ENCODE measurements at regions not wholly inside any gene's neighbourhood (a gene's known extent, or its start where the extent isn't known, plus 50 kb on each side); places are given as distances from the start of the nearest gene placed in this dataset.

DNA sequence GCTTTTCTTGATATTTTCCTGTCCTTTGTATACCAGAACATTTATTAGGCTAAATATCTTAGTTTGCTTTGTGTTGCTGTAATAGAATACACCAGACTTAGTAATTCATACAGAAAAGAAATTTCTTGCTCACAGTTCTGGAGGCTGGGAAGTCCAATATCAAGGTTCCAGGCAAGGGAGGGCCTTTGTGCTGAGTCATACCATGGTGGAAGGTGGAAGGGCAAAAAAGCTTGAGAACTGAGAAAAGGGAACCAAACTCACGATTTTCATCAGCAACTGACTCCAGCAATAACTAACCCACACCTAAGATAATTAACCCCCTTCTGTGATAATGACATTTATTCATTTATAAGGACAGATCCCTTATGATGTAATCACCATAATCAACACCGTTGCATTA lies 496.9 kb upstream of the SUCLG2 start:
- FAIRE-seq: no peak
- H3K79me2 ChIP-seq (ENCODE audit: control insufficient read depth in 1 of 2, insufficient read depth in 2 of 2, low read length in 2 of 2): no peaks in the 10 kb centered on the region
- no peak overlapping the region for H3K14ac ChIP-seq (ENCODE audit: insufficient read length)
- no peaks in the 10 kb centered on the region; a peak in 1 of 7 replicates for H3K4me1 ChIP-seq (replicated peaks in 1 of 4; ENCODE audit: control insufficient read depth in 3 of 4, insufficient read depth in 4 of 4, low read length in 3 of 4)
- peaks cover 0 to 1% (median 0%) of the 10 kb centered on the region in 4 experiments; a peak in 1 of 7 replicates for H3K27me3 ChIP-seq (replicated peaks in 1 of 4; ENCODE audit: control insufficient read depth in 3 of 4, extremely low read depth in 1 of 4, insufficient read depth in 3 of 4, low read length in 3 of 4)
- H3K9ac ChIP-seq (replicated peaks in 1 of 4; ENCODE audit: extremely low read depth in 1 of 4, low read depth in 3 of 4, low read length in 3 of 4): no peak overlapping the region
- no peak overlapping the region for H3K56ac ChIP-seq (replicated peaks; ENCODE audit: insufficient read length, low read depth, low read length)
- H2BK5ac ChIP-seq (ENCODE audit: low read depth, low read length): no peak overlapping the region
- no peak overlapping the region for H2BK120ac ChIP-seq (replicated peaks; ENCODE audit: low read depth, low read length)
- WGBS, 2 experiments (ENCODE audit: extremely low coverage in 1 of 2, insufficient coverage in 1 of 2, insufficient read length in 1 of 2, insufficient replicate concordance in 2 of 2, low coverage in 1 of 2, low lambda C conversion rate in 2 of 2, missing lambda C conversion rate in 1 of 2): 88% methylated on average over 2 of the region's 2 CpGs; no CpG with 5 or more reads in 1 of the 2 experiments
- H4K8ac ChIP-seq (ENCODE audit: extremely low read depth, insufficient read depth, low read length): no peak overlapping the region
- no peak for DNase-seq (ENCODE audit: low read depth in 1 of 2, low spot score in 2 of 2)
- no peaks in the 10 kb centered on the region for H3K36me3 ChIP-seq (ENCODE audit: control insufficient read depth in 2 of 4, insufficient read depth in 4 of 4, low read length in 3 of 4)
- no peak overlapping the region for H3K4me2 ChIP-seq (ENCODE audit: insufficient read depth in 1 of 2, low read depth in 2 of 2, low read length in 2 of 2)
- H3K9me3 ChIP-seq (ENCODE audit: insufficient read depth in 2 of 2, low read depth in 1 of 2, low read length in 1 of 2): no peaks in the 10 kb centered on the region
- H2AFZ ChIP-seq (ENCODE audit: low read length): no peak overlapping the region
- H2AK5ac ChIP-seq (ENCODE audit: low read depth, low read length): no peak overlapping the region
- no peak overlapping the region for H2BK12ac ChIP-seq (ENCODE audit: low read depth, low read length)
- no peak overlapping the region for H3K23ac ChIP-seq (ENCODE audit: insufficient read length)
- H2BK20ac ChIP-seq (ENCODE audit: low read length): no peak overlapping the region
- H2BK15ac ChIP-seq (ENCODE audit: low read length): no peak overlapping the region
- H3K4me3 ChIP-seq (ENCODE audit: extremely low read depth in 1 of 4, insufficient read depth in 2 of 4, low read depth in 3 of 4, low read length in 4 of 4): no peak overlapping the region
- H3K18ac ChIP-seq (ENCODE audit: extremely low read depth, low read length): no peak overlapping the region
- ChIA-PET CTCF (ENCODE audit: partially characterized antibody) (no interaction called here), POLR2A (ENCODE audit: partially characterized antibody) (interaction anchor here (1.4 kb wide), 1 partner anchor 37 kb away, joined by 3 read pairs; no protein-coding TSS in a partner anchor)
- H3K23me2 ChIP-seq (ENCODE audit: low read depth, low read length): no peaks in the 10 kb centered on the region
- H3K79me1 ChIP-seq (ENCODE audit: low read depth, low read length): no peaks in the 10 kb centered on the region
- no peak overlapping the region for H4K91ac ChIP-seq (replicated peaks; ENCODE audit: insufficient read length, low read length)
- TF ChIP-seq CREB1 (IDR thresholded peaks at IDR 0.05) (no peak), EZH2 (IDR thresholded peaks at IDR 0.05; ENCODE audit: low read depth, low read length, severe bottlenecking) (no peak), HDAC2 (IDR thresholded peaks at IDR 0.05; ENCODE audit: borderline replicate concordance in 1 of 2, low read depth in 2 of 2, low read length in 2 of 2) (no peak), PHF8 (conservative IDR thresholded peaks at IDR 0.05; ENCODE audit: low read depth, low read length) (no peak), GABPA (IDR thresholded peaks at IDR 0.05; ENCODE audit: borderline replicate concordance, insufficient read depth, low read length) (no peak), KDM5A (IDR thresholded peaks at IDR 0.05; ENCODE audit: low read length) (no peak), CHD2 (IDR thresholded peaks at IDR 0.05; ENCODE audit: low read length) (no peak)
- TF ChIP-seq, protein P1, sequence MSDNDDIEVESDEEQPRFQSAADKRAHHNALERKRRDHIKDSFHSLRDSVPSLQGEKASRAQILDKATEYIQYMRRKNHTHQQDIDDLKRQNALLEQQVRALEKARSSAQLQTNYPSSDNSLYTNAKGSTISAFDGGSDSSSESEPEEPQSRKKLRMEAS (IDR thresholded peaks at IDR 0.05): no peak
- TF ChIP-seq, protein P2, sequence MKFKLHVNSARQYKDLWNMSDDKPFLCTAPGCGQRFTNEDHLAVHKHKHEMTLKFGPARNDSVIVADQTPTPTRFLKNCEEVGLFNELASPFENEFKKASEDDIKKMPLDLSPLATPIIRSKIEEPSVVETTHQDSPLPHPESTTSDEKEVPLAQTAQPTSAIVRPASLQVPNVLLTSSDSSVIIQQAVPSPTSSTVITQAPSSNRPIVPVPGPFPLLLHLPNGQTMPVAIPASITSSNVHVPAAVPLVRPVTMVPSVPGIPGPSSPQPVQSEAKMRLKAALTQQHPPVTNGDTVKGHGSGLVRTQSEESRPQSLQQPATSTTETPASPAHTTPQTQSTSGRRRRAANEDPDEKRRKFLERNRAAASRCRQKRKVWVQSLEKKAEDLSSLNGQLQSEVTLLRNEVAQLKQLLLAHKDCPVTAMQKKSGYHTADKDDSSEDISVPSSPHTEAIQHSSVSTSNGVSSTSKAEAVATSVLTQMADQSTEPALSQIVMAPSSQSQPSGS (IDR thresholded peaks at IDR 0.05; ENCODE audit: low read length): no peak
- no peak overlapping the region for H4K5ac ChIP-seq (ENCODE audit: insufficient read length, low read depth, low read length)
- H3K4ac ChIP-seq (replicated peaks; ENCODE audit: insufficient read length, low read depth, low read length): no peak overlapping the region
- H3K27ac ChIP-seq (ENCODE audit: low read depth, low read length): no peak overlapping the region
- H4K20me1 ChIP-seq (replicated peaks in 1 of 2; ENCODE audit: control insufficient read depth in 1 of 2, insufficient read depth in 2 of 2, low read length in 2 of 2): no peaks in the 10 kb centered on the region
